ENCODE measurements at regions not wholly inside any gene's neighbourhood (a gene's known extent, or its start where the extent isn't known, plus 50 kb on each side); places are given as distances from the start of the nearest gene placed in this dataset.

DNA sequence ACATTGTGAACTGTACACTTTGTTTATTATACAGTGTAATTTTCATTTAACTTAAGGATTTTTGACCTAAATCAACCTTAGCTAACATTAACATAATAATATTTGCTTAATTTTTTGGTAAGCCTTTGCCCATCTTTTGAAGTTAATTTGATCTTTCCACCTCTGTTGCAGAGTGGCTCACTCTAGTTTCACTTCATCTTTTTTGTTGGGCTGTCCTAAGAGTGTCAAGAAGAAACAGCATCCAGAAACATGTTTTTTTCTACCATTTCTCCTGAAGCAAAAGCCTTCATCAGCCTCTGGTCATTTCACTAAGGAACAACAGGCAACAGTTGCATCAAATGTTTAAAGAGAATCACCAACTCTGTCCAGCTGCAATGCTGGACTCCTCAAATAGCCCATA lies 824.7 kb downstream of the REEP3 start (continued):
- TF ChIP-seq RBM39 (IDR thresholded peaks at IDR 0.05; ENCODE audit: low read depth, low read length, poor library complexity, severe bottlenecking) = no peak
- no peak for TF ChIP-seq FOSL1 (CRISPR knock-in tag; IDR thresholded peaks at IDR 0.05; ENCODE audit: borderline replicate concordance)
- no peak for TF ChIP-seq STAT5B (CRISPR knock-in tag; IDR thresholded peaks at IDR 0.05)
- TF ChIP-seq LCORL (IDR thresholded peaks at IDR 0.05) = no peak
- no peak for TF ChIP-seq LCORL (CRISPR knock-in tag; IDR thresholded peaks at IDR 0.05)
- no peak for TF ChIP-seq ATRX (CRISPR knock-in tag; IDR thresholded peaks at IDR 0.05; ENCODE audit: borderline replicate concordance)
- no peak for TF ChIP-seq HNF4A (CRISPR knock-in tag; IDR thresholded peaks at IDR 0.05)
- TF ChIP-seq ZNF879 (CRISPR knock-in tag; IDR thresholded peaks at IDR 0.05) = no peak
- TF ChIP-seq RAD51 (IDR thresholded peaks at IDR 0.05; ENCODE audit: borderline replicate concordance) = no peak
- no peak for TF ChIP-seq ZBTB1 (CRISPR knock-in tag; IDR thresholded peaks at IDR 0.05; ENCODE audit: borderline replicate concordance)
- TF ChIP-seq CBX5 (CRISPR knock-in tag; IDR thresholded peaks at IDR 0.05; ENCODE audit: borderline replicate concordance) = no peak
- no peak for TF ChIP-seq TRIM24 (CRISPR knock-in tag; IDR thresholded peaks at IDR 0.05)
- TF ChIP-seq SRSF4 (IDR thresholded peaks at IDR 0.05; ENCODE audit: low read depth, low read length, poor library complexity, severe bottlenecking) = no peak
- TF ChIP-seq, protein P1, sequence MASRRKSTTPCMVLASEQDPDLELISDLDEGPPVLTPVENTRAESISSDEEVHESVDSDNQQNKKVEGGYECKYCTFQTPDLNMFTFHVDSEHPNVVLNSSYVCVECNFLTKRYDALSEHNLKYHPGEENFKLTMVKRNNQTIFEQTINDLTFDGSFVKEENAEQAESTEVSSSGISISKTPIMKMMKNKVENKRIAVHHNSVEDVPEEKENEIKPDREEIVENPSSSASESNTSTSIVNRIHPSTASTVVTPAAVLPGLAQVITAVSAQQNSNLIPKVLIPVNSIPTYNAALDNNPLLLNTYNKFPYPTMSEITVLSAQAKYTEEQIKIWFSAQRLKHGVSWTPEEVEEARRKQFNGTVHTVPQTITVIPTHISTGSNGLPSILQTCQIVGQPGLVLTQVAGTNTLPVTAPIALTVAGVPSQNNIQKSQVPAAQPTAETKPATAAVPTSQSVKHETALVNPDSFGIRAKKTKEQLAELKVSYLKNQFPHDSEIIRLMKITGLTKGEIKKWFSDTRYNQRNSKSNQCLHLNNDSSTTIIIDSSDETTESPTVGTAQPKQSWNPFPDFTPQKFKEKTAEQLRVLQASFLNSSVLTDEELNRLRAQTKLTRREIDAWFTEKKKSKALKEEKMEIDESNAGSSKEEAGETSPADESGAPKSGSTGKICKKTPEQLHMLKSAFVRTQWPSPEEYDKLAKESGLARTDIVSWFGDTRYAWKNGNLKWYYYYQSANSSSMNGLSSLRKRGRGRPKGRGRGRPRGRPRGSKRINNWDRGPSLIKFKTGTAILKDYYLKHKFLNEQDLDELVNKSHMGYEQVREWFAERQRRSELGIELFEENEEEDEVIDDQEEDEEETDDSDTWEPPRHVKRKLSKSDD (CRISPR knock-in tag; IDR thresholded peaks at IDR 0.05; ENCODE audit: low read depth) = no peak

All from HepG2 (cell line).